GM19099 (cell line): ENCODE measurements at regions not wholly inside any gene's neighbourhood (a gene's known extent, or its start where the extent isn't known, plus 50 kb on each side); places are given as distances from the start of the nearest gene placed in this dataset.

ENCODE experiments used
- POLR2A ChIP-seq: IDR thresholded peaks from 3 replicates; pipeline ENCODE4 v1.6.1; 2011; ENCODE audit warnings: low read depth; ENCODE audit not compliant: insufficient read length; ENCODE audit errors: extremely low read depth

DNA sequence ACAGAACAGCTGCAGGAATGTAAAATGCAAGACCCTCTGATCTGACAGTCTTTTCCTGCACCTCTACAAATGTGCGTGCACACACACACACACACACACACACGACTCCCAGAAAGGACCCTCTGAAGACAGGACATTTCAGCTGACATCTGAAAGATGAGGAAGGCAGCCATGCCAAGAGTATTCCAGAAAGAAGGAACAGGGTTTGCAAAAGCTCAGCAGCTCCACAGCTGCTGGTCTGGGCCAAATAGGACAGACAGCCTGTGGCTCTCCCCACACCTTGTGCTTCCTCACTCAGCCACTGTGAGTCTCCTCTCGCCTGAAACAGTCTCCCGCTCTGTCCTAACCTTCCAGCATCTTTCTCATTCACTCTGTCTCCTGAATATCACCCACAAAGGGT, 189.0 kb downstream of the PALM2AKAP2 start:
- no peak for TF ChIP-seq POLR2A

DNA sequence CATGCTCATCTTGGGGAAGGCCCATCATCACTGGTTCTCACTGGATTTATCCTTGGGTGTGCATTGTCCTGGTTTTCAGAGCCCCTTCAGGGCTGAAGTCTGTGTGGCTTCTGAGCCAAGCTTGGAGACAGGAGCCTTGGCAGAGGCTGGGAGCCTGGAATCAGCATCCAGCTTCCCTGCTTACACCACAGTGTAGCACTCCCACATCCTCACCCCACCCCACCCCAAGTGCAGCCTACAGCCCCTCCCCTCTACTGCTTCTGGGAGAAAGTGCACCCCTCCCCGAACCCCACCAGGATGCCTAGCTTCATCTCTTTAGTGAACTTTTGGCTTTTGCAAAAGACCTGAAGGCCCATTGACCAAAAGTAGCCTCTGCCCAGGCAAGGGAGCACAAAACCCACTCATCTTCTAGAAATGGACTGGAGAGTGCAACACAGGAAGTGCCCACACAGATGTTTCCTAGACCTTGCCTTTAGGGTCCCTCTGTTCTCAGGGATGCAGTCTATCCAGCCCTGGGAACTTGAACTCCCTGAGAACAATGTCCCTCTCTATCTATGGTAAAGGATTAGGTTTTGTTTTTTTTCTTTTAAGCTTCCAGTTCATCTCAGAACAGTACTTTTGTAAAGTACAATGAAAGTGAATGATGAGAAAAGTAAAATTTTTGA, 189.7 kb downstream of the PALM2AKAP2 start:
- TF ChIP-seq POLR2A, result no peak

DNA sequence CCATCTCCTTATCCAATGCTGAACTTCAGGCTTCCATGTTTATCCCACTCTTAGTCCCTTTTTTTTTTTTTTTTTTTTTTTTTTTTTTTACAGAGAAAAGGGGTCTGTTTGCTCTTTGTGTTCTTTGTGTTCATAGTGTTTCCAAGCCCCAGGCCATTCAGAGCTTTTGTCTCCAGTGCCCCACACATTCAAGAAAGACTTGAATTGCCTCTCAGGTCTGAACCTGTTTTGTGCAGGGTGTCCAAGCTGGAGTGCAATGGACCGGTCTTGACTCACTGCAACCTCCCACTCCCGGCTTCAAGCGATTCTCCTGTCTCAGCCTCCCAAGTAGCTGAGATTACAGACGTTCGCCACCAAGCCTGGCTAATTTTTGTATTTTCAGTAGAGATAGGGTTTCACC, 191.2 kb downstream of the PALM2AKAP2 start:
- no peak for TF ChIP-seq POLR2A

DNA sequence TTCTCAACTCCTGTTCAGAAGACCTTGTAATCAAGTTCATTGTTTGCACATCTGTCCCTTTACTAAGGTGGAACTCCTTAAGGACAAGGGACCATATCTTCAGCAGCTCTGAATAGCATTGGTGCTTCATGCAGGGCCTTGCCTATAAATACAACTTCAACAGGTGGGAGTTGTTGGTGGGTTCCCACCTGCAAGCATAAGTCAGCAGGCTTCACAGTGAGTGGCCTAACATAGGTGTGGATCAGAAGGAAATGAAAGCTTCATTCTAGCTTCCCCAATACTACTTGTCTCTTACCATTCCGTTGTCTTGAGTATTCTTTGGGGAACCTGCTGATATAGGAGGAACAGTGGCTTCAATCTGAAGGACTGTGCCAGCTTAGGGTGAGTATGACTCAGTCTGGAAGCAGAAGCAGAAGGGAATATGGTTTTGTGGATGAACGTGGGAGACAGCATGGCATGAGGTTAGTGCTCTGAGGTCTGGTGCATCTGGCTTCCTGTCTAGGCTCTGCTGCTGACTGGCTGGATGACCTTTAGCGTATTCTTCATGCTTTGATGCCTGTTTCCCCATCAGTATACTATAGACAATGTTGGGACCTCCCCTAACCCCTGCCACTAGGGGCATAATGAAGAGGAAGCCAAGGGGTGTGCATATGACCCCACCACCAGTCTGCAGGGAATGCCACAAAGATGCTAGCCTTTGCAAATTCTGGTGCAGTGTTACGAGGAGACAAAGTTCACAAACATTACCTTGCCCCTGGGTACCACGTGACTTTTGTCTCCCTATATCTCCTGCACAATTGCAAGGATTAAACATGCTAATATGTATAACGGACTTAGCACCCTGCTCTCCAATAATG, 192.3 kb downstream of the PALM2AKAP2 start:
- TF ChIP-seq POLR2A, result no peak

DNA sequence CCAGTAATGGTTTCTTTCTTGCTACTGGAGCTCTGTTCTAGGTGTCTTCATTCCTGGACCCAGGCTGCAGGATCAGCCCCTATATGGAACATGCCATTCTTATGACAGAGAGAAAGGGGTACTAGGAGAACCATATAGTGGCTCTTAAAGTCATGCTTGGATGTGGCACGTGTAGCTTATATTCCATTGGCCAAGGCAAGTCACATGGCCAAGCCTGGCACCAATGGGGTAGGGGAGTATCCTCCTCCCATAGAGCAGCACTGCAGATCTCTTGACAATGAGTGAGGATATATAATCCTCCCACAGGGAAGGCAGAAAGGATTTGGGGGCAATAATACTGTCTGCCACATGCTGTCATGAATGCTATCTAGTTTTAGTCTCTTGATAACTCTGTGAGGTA, 193.3 kb downstream of the PALM2AKAP2 start:
- TF ChIP-seq POLR2A, result no peak

DNA sequence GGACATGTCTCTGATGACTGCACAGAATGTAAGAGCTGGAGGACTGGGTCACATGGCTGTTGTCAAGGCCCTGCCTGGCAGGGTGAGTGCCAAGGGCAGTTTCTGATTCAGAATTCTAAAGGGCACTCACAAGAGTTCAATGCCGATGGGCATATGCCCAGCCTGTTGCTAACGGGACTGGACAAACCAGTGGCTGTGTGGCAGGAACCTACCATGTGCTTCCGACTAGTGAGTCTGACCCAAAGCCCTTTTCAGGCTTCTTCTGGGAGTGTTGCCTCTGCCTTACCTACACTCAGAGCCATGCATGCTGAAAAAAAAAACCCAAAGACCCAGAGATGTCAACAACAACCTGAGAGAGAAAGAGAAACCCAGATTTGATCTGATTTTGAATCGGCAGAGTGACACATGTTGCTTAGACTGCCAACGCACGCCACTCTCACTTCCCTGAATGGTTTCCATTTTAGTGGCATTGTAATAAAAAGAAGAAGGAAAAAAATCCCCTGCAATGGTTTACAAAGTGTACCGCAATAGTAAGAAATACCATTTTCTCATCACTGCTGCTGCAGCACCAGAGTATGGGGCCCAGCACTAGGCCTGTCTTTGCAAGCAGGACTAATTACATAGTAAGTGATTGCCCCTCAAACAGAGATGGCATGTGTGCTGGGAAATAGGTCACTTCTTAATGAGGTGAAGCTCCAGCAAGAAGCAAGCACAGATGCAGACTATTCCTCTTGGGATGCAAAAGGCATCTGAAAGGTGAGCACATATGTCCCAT, 194.3 kb downstream of the PALM2AKAP2 start:
- no peak for TF ChIP-seq POLR2A

DNA sequence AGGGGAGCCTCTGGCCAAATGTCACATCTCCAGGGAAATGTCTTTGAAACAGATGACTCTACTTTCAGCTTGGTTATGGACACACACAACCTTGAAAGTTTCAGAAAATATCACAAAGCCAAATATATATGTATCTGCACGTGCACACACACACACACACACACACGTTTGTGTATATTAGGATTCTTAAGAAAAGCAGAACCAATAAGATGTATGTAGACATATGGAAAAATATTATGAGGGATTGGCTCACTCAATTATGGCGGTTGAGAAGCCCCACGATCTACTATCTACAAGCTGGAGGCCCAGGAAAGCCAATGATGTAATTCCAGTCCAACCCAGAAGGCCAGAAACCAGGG, 194.9 kb downstream of the PALM2AKAP2 start:
- TF ChIP-seq POLR2A, result no peak

DNA sequence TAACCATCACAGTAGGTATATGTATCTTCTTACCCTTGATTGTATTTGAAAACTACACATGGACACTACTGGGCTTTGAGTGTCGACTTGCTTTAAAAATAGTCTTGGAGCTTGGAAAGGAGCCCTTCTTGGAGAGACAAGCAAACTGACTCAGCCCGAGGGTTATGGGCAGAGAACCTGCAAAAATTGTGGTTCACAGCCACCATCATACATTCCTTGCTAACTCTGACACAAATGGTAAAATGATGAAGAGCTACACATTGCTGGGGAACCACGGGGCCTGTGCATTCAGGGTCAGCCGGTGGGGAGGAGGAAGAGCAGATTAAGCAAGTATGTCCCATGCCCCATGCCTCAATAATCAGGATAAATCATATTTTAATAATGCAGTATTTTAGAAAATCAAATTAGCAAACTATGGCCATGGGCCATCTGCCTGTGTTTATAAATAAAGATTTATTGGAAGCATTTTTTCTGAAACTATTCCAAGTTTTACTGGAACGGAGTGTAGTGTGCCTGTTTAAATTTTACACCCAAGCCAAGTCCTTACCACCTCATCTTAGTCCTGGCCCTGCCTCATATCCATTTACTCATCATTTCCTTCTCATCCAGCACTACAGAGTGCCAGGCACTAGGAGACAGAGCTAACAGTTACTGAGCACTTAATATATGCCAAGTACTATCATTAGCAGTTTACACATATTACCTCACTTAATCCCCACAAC, 195.7 kb downstream of the PALM2AKAP2 start:
- no peak for TF ChIP-seq POLR2A

DNA sequence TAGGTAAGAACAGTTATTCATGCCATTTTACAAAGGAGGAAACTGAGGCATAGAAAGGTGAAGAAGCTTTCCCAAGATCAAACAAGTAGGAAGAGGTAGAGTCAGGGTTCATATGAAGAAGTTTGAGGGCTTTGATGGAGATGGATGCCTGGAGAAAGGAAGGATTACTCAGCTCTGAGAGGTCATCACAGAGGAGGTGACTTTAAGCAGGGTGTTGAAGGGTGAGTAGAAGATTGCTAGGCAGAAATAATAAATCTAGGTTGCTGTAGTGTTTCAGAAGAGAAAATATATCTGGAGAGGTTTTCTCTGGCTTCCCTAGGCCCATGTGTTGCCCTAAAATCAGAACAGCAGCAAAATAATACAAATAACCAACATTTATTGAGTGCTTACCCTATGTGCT, 196.3 kb downstream of the PALM2AKAP2 start:
- no peak for TF ChIP-seq POLR2A

DNA sequence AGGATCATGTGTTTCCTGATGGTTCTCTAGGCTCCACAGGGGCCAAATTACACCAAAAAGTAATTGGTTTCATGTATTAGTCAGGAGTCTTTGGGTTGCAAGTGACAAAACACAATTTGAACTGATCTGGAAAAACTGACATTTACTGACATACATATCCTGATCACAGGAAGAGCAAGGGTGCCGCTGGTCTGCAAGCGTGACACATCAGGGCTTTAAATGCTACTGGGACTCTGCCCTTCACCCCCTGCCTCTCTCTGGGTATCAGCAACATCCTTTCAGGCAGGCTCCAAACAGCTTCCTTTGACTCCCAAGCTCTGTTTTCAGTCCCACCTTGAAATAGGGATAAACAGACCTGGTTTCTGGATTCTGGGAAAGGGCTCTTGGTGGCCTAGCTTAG, 197.5 kb downstream of the PALM2AKAP2 start:
- TF ChIP-seq POLR2A, result no peak

DNA sequence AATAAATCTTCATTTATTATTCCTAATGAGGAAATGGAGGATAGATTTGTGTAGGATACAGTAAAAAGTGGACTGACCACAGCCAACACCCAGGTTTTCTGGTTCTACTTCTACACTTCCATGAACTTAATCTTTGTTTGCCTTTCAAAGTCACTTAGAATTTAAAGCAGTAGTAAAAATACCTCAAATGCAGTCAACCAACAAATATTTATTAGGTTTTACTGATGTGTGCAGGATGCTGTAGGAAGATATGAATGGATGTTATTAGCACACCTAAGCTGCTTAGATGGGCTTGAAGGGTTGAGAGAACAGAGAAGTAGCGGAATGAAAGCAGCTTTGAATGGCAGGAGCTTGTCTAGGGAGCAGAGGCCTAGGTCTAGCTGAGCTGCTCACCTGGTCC, 201.1 kb downstream of the PALM2AKAP2 start:
- no peak for TF ChIP-seq POLR2A

DNA sequence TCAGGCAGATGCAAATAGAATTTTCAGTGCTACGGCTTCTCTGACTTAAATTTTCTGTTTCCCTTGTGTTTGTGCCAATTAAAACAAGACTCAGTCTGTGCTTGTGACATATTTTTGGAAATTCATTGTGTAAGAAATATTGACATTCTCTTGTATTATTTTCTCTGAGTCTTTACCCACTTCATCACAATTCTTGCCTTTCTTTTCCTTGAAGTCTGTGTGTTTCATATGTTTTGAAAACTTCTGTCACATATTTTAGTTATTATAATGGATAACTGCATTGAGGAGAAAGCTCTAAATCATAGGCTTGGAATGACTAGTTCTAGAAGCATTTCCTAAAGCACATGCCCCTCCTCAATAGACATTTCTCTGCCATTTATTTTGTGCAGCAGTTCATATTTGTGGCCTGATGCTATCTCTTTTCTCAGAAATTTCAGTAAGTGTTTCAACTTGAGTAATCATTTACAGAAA, 206.6 kb downstream of the PALM2AKAP2 start:
- TF ChIP-seq POLR2A, result no peak

DNA sequence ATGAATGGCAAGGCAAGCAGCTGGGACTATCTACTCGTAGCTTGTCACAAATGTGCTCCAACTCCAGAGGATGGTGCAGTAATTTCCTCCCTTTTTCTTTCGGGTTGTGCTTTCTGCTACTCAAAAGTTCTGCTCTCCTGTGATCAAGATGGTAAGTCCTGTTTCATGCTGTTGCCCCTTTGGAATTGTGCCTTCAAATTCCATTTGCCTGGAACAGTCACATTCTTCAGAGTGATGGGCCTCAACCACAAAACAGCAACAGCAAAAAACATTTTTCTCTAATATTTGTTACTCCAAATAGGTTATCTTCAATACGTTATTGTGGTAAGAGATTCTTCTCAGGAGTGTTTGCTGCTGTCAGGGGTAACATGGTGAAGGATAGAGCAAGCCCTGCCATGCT, 209.3 kb downstream of the PALM2AKAP2 start:
- no peak for TF ChIP-seq POLR2A

DNA sequence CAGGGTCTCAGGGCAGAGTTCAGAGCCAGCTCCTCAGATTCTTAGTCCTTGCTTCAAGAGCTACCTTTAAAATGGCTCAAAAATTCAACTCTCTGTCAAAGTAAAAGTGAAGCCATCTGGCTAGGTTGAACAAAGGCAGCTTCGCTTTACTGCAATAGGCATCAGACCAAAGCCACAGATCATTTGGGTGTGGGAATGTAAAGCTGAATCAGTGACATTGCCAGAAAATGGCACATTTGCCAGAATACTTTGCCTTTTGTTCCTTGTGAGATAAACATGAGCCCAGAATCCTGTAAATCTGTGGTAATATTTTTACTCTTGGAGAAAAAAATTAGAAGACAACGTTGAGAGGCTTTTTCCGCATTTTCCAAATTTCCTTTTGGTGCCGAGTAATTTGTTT, 210.5 kb downstream of the PALM2AKAP2 start:
- no peak for TF ChIP-seq POLR2A

DNA sequence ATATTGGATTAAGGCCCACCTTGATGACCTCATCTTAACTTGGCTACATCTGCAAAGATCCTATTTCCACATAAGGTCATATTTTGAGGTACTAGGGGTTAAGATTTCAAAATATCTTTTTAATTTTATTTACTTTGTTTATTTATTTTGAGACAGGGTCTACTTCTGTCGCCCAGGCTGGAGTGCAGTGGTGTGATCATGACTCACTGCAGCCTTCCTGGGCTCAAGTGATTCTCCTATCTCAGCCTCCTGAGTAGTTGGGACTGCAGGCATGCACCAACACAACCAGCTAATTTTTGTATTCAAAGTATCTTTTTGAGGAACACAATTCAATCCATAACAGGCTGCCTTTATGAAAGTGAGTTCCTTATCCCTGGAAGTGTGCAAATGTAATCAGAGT, 212.3 kb downstream of the PALM2AKAP2 start:
- TF ChIP-seq POLR2A, result no peak
